ENCODE measurements at regions not wholly inside any gene's neighbourhood (a gene's known extent, or its start where the extent isn't known, plus 50 kb on each side); places are given as distances from the start of the nearest gene placed in this dataset.

- no peak for DNase-seq (ENCODE audit: low spot score)
- TF ChIP-seq CTCF (IDR thresholded peaks at IDR 0.05; ENCODE audit: extremely low read depth, missing control alignments), result no peak
These were observed 189.3 kb upstream of the TPM1 start for GRCh38 chr15:62853114-62853840.

- TF ChIP-seq CTCF (IDR thresholded peaks at IDR 0.05; ENCODE audit: extremely low read depth, missing control alignments), result no peak
- DNase-seq (ENCODE audit: low spot score), result no peak
These were observed 188.7 kb upstream of the TPM1 start for GRCh38 chr15:62853841-62854225.

- no peak for TF ChIP-seq CTCF (IDR thresholded peaks at IDR 0.05; ENCODE audit: extremely low read depth, missing control alignments)
- no peak for DNase-seq (ENCODE audit: low spot score)
These were observed 188.0 kb upstream of the TPM1 start for GRCh38 chr15:62854420-62855084.

- DNase-seq (ENCODE audit: low spot score), result no peak
- no peak for TF ChIP-seq CTCF (IDR thresholded peaks at IDR 0.05; ENCODE audit: extremely low read depth, missing control alignments)
These were observed 187.5 kb upstream of the TPM1 start for GRCh38 chr15:62855085-62855476.

GRCh38 chr15:62856466-62857246 is 185.9 kb upstream of the TPM1 start:
- no peak for DNase-seq (ENCODE audit: low spot score)
- TF ChIP-seq CTCF (IDR thresholded peaks at IDR 0.05; ENCODE audit: extremely low read depth, missing control alignments), result no peak

GRCh38 chr15:62857411-62857853 is 185.1 kb upstream of the TPM1 start:
- no peak for TF ChIP-seq CTCF (IDR thresholded peaks at IDR 0.05; ENCODE audit: extremely low read depth, missing control alignments)
- no peak for DNase-seq (ENCODE audit: low spot score)

- no peak for TF ChIP-seq CTCF (IDR thresholded peaks at IDR 0.05; ENCODE audit: extremely low read depth, missing control alignments)
- DNase-seq (ENCODE audit: low spot score), result no peak
These were observed 184.2 kb upstream of the TPM1 start for GRCh38 chr15:62858343-62858742.
